DND-41 (cell line): ENCODE measurements at regions not wholly inside any gene's neighbourhood (a gene's known extent, or its start where the extent isn't known, plus 50 kb on each side); places are given as distances from the start of the nearest gene placed in this dataset.

ENCODE experiments used
- CTCF ChIP-seq: IDR thresholded peaks from 2 replicates; pipeline ENCODE4 v1.5.1; 2012; ENCODE audit warnings: borderline replicate concordance, low read length, moderate library complexity, mild to moderate bottlenecking; ENCODE audit not compliant: poor library complexity, severe bottlenecking; ENCODE audit errors: extremely low read depth
- EZH2 ChIP-seq: IDR thresholded peaks from 3 replicates; pipeline ENCODE4 v1.6.1; 2012; ENCODE audit warnings: borderline replicate concordance, low read depth, mild to moderate bottlenecking, moderate library complexity, low read length, inconsistent platforms; ENCODE audit not compliant: severe bottlenecking

GRCh38 chr1:95974586-95974985 lies 740.6 kb downstream of the RWDD3 start:
- no peak for TF ChIP-seq EZH2
- TF ChIP-seq CTCF = no peak
